ENCODE measurements at regions not wholly inside any gene's neighbourhood (a gene's known extent, or its start where the extent isn't known, plus 50 kb on each side); places are given as distances from the start of the nearest gene placed in this dataset.

DNA sequence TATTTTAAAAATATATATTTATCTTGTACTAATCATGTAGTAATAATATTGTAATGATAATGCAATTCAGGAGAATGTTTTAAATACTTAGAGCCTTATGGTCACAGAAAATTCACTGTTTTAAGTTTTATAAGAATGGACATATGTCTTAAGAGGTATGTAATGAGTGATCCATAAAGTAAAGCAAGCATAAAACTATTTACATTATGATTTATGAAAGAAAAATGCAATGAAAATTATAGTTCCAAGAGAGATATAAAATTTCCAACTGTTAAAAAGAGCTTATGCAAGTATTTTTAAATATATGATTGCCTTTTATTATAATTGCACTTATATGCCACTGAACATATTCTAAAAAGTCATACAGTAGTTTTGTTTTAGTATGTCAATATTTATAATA lies 157.5 kb upstream of the TARS1 start:
- Mint-ChIP-seq H3K9me3 (peaks cover 2% of the 10 kb centered on the region), H3K27me3 (no peaks in the 10 kb centered on the region), H3K4me1 (ENCODE audit: low read depth in 2 of 2) (no peaks in the 10 kb centered on the region), H3K4me3 (no peak overlapping the region), H3K36me3 (no peaks in the 10 kb centered on the region), H3K27ac (no peak overlapping the region)
- ATAC-seq (no peak), DNase-seq (ENCODE audit: low spot score) (no peak)

- DNase-seq (ENCODE audit: low spot score) = no peak
- Mint-ChIP-seq H3K36me3 (no peaks in the 10 kb centered on the region), H3K27me3 (no peaks in the 10 kb centered on the region), H3K27ac (no peak overlapping the region), H3K9me3 (no peaks in the 10 kb centered on the region), H3K4me1 (ENCODE audit: low read depth in 2 of 2) (no peaks in the 10 kb centered on the region), H3K4me3 (no peak overlapping the region)
- no peak for ATAC-seq
Measured at GRCh38 chr5:33284681-33285080, 156.1 kb upstream of the TARS1 start.

- DNase-seq (ENCODE audit: low spot score) (no peak), ATAC-seq (no peak)
- Mint-ChIP-seq H3K4me1 (ENCODE audit: low read depth in 2 of 2) (no peaks in the 10 kb centered on the region), H3K27ac (no peak overlapping the region), H3K9me3 (peaks cover 6% of the 10 kb centered on the region), H3K27me3 (no peaks in the 10 kb centered on the region), H3K36me3 (no peaks in the 10 kb centered on the region), H3K4me3 (no peak overlapping the region)
Measured at GRCh38 chr5:33287242-33287641, 153.5 kb upstream of the TARS1 start.

DNA sequence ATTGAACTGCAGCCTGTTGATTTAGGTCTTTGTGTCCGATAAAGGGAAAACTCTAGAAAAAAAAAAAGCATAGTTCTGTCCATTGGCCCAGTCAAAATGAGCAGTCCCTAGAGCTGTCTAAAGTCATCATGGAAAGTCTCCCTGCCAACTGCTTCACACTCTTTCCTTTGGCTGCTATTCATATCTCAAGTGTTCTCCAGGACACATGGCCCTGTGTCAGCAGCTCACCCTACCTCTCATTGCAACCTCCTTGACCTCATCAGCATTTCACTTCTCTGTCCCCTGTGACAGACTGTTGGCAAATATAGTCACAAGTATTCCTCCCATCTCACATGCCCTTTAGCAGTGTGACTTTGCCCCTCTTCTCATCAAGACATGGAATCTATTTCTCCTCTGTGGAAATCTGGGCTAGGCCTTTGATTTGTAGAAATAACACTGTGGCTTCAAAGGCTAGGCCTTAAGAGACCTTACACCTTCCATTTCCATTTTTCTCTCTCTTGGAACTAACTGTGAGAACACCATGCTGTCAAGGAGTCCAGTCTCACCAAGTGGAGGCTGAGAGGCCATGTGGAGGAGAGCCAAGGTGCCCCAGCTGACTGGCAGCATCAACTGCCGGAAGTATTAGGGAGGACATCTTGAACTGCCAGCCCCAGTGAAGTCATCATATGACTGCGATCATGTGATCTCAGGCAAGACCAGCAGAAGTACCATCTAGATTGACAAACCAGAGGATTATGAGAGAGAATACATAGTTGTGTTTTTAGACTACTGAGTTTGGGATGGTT lies 149.4 kb upstream of the TARS1 start:
- Mint-ChIP-seq H3K27me3 (no peaks in the 10 kb centered on the region), H3K4me3 (no peak overlapping the region), H3K36me3 (no peaks in the 10 kb centered on the region), H3K4me1 (ENCODE audit: low read depth in 2 of 2) (no peaks in the 10 kb centered on the region), H3K27ac (no peak overlapping the region), H3K9me3 (peaks cover 10% of the 10 kb centered on the region)
- ATAC-seq (no peak), DNase-seq (ENCODE audit: low spot score) (no peak)

DNA sequence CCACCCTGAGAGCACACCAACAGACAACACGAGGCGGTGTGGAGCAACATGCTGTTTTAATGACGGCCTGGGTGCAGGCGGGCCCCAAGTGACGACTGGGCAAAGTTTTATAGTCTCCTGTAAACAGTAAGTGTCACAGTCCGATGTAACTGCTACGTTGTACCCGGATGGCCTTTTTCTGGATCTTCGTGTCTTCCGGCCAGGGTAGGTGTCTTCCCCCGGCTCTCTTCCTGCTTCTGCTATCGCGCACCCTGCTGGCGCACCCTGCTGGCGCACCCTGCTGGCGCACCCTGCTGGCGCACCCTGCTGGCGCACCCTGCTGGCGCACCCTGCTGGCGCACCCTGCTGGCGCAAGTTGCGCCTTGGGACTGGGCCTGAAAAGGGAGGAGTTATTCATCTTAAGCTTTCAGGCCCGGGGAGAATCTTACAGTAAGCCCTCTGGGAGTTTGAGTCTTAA lies 143.0 kb upstream of the TARS1 start:
- Mint-ChIP-seq H3K36me3 (no peaks in the 10 kb centered on the region), H3K4me1 (ENCODE audit: low read depth in 2 of 2) (no peaks in the 10 kb centered on the region), H3K9me3 (peaks cover 5% of the 10 kb centered on the region), H3K27ac (no peak overlapping the region), H3K27me3 (no peaks in the 10 kb centered on the region), H3K4me3 (no peak overlapping the region)
- ATAC-seq (no peak), DNase-seq (ENCODE audit: low spot score) (no peak)

GRCh38 chr5:33299621-33300208 lies 141.1 kb upstream of the TARS1 start:
- no peaks in the 10 kb centered on the region for H3K9me3 Mint-ChIP-seq
- no peaks in the 10 kb centered on the region for H3K36me3 Mint-ChIP-seq
- ATAC-seq = no peak
- no peak for DNase-seq (ENCODE audit: low spot score)
- no peaks in the 10 kb centered on the region for H3K4me1 Mint-ChIP-seq (ENCODE audit: low read depth in 2 of 2)
- no peak overlapping the region for H3K27ac Mint-ChIP-seq
- H3K4me3 Mint-ChIP-seq = no peak overlapping the region
- H3K27me3 Mint-ChIP-seq = no peaks in the 10 kb centered on the region

DNA sequence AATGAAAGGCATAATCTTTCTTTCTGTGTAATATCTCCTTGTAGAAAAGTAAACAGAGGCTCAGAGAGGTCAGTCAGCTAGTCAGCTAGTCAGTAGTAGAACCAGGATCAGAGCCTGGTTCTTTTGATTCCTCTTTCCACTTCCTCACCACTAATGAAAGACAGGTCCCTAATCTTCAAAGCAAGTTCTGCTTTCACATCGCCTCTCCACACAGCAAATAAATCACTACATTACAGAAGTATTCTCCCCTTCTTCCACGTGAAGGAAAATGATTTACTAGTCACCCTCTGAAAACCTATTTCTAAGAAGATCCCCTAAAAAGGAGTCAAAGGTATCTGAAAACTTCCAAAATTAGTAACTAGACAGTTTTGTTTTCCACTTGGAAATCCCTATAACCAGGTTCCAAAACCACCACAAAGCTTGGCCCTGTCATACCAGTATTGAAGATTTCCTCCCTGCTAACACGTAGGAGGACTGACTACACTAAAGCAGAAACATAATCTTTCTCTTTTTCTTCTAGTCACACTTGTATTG lies 140.5 kb upstream of the TARS1 start:
- H3K36me3 Mint-ChIP-seq = no peaks in the 10 kb centered on the region
- no peak overlapping the region for H3K27ac Mint-ChIP-seq
- H3K9me3 Mint-ChIP-seq = no peaks in the 10 kb centered on the region
- H3K4me1 Mint-ChIP-seq (ENCODE audit: low read depth in 2 of 2) = no peaks in the 10 kb centered on the region
- DNase-seq (ENCODE audit: low spot score) (no peak), ATAC-seq (no peak)
- H3K4me3 Mint-ChIP-seq = no peak overlapping the region
- no peaks in the 10 kb centered on the region for H3K27me3 Mint-ChIP-seq

- no peak for DNase-seq (ENCODE audit: low spot score)
- Mint-ChIP-seq H3K36me3 (peaks cover 4% of the 10 kb centered on the region), H3K4me3 (no peak overlapping the region), H3K9me3 (no peaks in the 10 kb centered on the region), H3K27me3 (no peaks in the 10 kb centered on the region), H3K4me1 (ENCODE audit: low read depth in 2 of 2) (no peaks in the 10 kb centered on the region), H3K27ac (no peak overlapping the region)
- no peak for ATAC-seq
Measured at GRCh38 chr5:33303579-33304095, 137.1 kb upstream of the TARS1 start.

DNA sequence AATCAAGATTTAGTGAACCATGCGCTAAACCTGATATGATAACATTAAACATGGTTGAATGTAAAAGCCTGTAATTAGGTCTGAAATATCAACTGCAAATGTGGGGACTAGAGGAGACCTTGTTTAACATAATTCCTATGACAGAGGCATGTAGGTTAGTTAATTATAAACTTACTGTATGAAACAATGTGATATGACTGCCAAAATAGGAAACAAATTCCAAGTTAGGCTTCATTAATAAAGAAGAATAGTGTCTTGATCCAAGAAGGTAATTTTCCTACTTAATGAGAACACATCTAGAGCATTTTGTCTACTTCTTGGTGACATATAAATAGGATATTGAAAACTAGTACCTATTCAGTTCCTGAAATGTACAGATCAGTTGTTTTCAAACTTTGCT lies 136.2 kb upstream of the TARS1 start:
- Mint-ChIP-seq H3K9me3 (no peaks in the 10 kb centered on the region), H3K4me3 (no peak overlapping the region), H3K4me1 (ENCODE audit: low read depth in 2 of 2) (no peaks in the 10 kb centered on the region), H3K27ac (no peak overlapping the region), H3K36me3 (peaks cover 4% of the 10 kb centered on the region), H3K27me3 (no peaks in the 10 kb centered on the region)
- DNase-seq (ENCODE audit: low spot score) (no peak), ATAC-seq (no peak)

DNA sequence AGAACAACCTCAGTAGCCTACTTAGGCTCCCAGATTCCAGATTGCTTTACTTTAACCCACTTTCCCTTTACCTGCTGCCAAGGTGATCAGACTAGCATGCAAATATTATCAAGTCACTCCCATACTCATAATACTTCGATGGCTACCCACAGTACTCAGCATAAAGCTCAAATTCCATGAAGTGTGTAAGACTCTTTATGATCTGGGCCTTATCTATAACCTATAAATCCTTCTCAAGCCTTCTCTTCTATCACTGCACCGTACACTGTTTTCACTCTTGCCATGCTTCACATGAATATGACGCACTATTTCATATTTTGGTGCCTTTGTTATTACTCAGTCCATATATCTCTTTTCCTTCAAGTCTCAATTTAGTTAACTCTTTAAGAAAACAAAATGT lies 135.2 kb upstream of the TARS1 start:
- no peak overlapping the region for H3K27ac Mint-ChIP-seq
- H3K4me1 Mint-ChIP-seq (ENCODE audit: low read depth in 2 of 2) = no peaks in the 10 kb centered on the region
- H3K9me3 Mint-ChIP-seq = no peaks in the 10 kb centered on the region
- peaks cover 4% of the 10 kb centered on the region for H3K36me3 Mint-ChIP-seq
- ATAC-seq (no peak), DNase-seq (ENCODE audit: low spot score) (no peak)
- H3K4me3 Mint-ChIP-seq = no peak overlapping the region
- H3K27me3 Mint-ChIP-seq = no peaks in the 10 kb centered on the region

GRCh38 chr5:33306758-33307157 lies 134.0 kb upstream of the TARS1 start:
- H3K4me1 Mint-ChIP-seq (ENCODE audit: low read depth in 2 of 2) = no peaks in the 10 kb centered on the region
- H3K36me3 Mint-ChIP-seq = peaks cover 4% of the 10 kb centered on the region
- DNase-seq (ENCODE audit: low spot score) (no peak), ATAC-seq (no peak)
- H3K9me3 Mint-ChIP-seq = peaks cover 4% of the 10 kb centered on the region
- no peak overlapping the region for H3K27ac Mint-ChIP-seq
- H3K4me3 Mint-ChIP-seq = no peak overlapping the region
- no peaks in the 10 kb centered on the region for H3K27me3 Mint-ChIP-seq

DNA sequence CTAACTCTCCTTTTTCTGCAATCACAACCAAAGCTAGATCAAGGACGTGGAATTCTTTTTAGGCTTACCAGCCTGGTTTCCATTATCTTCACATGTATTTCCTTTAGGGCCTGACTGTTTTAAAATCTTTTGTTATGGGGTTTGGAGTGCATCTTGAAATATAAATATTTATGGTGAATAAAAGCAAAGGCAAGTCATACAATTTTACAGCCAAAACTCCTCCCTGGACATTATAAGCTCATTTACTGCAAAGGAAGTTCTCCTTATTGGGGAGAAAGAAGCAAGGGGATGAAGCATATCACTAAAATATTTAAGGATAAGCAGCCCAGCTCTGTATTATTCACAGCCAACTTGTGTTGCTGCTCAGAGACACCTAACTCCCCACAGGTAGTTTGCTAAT lies 132.2 kb upstream of the TARS1 start:
- Mint-ChIP-seq H3K9me3 (peaks cover 4% of the 10 kb centered on the region), H3K27ac (no peak overlapping the region), H3K4me1 (ENCODE audit: low read depth in 2 of 2) (no peaks in the 10 kb centered on the region), H3K27me3 (no peaks in the 10 kb centered on the region), H3K36me3 (peaks cover 4% of the 10 kb centered on the region), H3K4me3 (no peak overlapping the region)
- ATAC-seq = no peak
- no peak for DNase-seq (ENCODE audit: low spot score)

- Mint-ChIP-seq H3K4me1 (ENCODE audit: low read depth in 2 of 2) (no peaks in the 10 kb centered on the region), H3K36me3 (peaks cover 4% of the 10 kb centered on the region), H3K27me3 (no peaks in the 10 kb centered on the region), H3K9me3 (peaks cover 4% of the 10 kb centered on the region), H3K27ac (no peak overlapping the region), H3K4me3 (no peak overlapping the region)
- no peak for ATAC-seq
- no peak for DNase-seq (ENCODE audit: low spot score)
Measured at GRCh38 chr5:33309068-33309467, 131.7 kb upstream of the TARS1 start.

GRCh38 chr5:33309536-33310345 lies 131.0 kb upstream of the TARS1 start:
- H3K9me3 Mint-ChIP-seq = peaks cover 6% of the 10 kb centered on the region
- H3K27me3 Mint-ChIP-seq = no peaks in the 10 kb centered on the region
- H3K27ac Mint-ChIP-seq = no peak overlapping the region
- H3K4me1 Mint-ChIP-seq (ENCODE audit: low read depth in 2 of 2) = no peaks in the 10 kb centered on the region
- H3K36me3 Mint-ChIP-seq = peaks cover 4% of the 10 kb centered on the region
- ATAC-seq = no peak
- no peak overlapping the region for H3K4me3 Mint-ChIP-seq
- DNase-seq (ENCODE audit: low spot score) = no peak
